K562 (cell line): ENCODE measurements at regions not wholly inside any gene's neighbourhood (a gene's known extent, or its start where the extent isn't known, plus 50 kb on each side); places are given as distances from the start of the nearest gene placed in this dataset.
A peak's percentile ranks its signal among the peaks of the same experiment; 100 is the strongest.

Source experiments
- ATAC-seq: fragments of 200-7000 bp; cut with Tn5 transposase; 3 replicates; pipeline ENCODE4 v1.9.1; 2020; ENCODE audit warnings: moderate library complexity
- BruUV-seq: library from RNA; stranded (reverse); fragments of 400-500 nt; replicated peaks from 2 replicates; lab custom pipeline; 2021; lab: Mats Ljungman, UMichigan
- CTCF ChIA-PET: fragments of 300-600 bp; formaldehyde crosslinking; extraction: SDS; loops from one replicate; lab custom pipeline; 2021; ENCODE audit warnings: low intra/inter-chr PET ratio; lab: Yijun Ruan, JAX
- POLR2A ChIA-PET: fragments of 300-600, 350-650 bp; sonication (Branson Sonifier 250); formaldehyde crosslinking; extraction: SDS; loops from one replicate; lab custom pipeline; 2021; ENCODE audit warnings: antibody characterized with exemption, inconsistent platforms; lab: Yijun Ruan, JAX
- DNase-seq, 4 experiments: peaks; one replicate each; pipeline versions ENCODE4 v3.0.0 to v3.0.0-alpha.2; 2011 to 2018; ENCODE audit warnings: low spot score in 3 of 4, mixed read lengths in 3 of 4; ENCODE audit errors: extremely low read depth in 1 of 4
- FAIRE-seq: peaks from 2 replicates; lab custom pipeline; 2011; peaks lifted over from hg19 to GRCh38; lab: Jason Lieb, UNC
- H2AFZ ChIP-seq: 2 replicates; pipeline ENCODE4 v1.6.0; 2011; ENCODE audit warnings: low read depth, low read length, control low read depth, inconsistent platforms
- H3K27ac ChIP-seq: fragments of 200-600 bp; 3 replicates; pipeline ENCODE4 v1.8.0; 2011; ENCODE audit warnings: low read depth, mild to moderate bottlenecking, control low read depth, inconsistent platforms, low read length, moderate library complexity, mixed read lengths; ENCODE audit errors: extremely low read depth
- H3K27me3 ChIP-seq, 2 experiments: fragments of 300-600 bp in 1 of 2; 2 replicates in 1 of 2; 3 replicates in 1 of 2; pipeline versions ENCODE4 v1.6.0 to v1.8.0; 2011; ENCODE audit warnings: inconsistent platforms in 2 of 2, low read length in 2 of 2, mild to moderate bottlenecking in 1 of 2, mixed read lengths in 1 of 2, moderate library complexity in 1 of 2; ENCODE audit not compliant: control insufficient read depth in 2 of 2, insufficient read depth in 2 of 2
- H3K36me3 ChIP-seq: fragments of 300-600 bp; 3 replicates; pipeline ENCODE4 v1.8.0; 2011; ENCODE audit warnings: mild to moderate bottlenecking, low read length, inconsistent platforms; ENCODE audit not compliant: control insufficient read depth, insufficient read depth
- H3K4me1 ChIP-seq, 2 experiments: fragments of 200-600 bp in 1 of 2; replicated peaks in 1 of 2; 2 replicates in 1 of 2; 3 replicates in 1 of 2; pipeline versions ENCODE4 v1.5.1 to v1.8.0; 2011; ENCODE audit warnings: inconsistent platforms in 2 of 2, low read length in 2 of 2, mild to moderate bottlenecking in 1 of 2, mixed read lengths in 1 of 2, moderate library complexity in 1 of 2; ENCODE audit not compliant: control insufficient read depth in 2 of 2, insufficient read depth in 2 of 2
- H3K4me2 ChIP-seq: 2 replicates; pipeline ENCODE4 v1.6.1; 2011; ENCODE audit warnings: low read length, control low read depth, inconsistent platforms, mixed read lengths; ENCODE audit not compliant: insufficient read depth
- H3K4me3 ChIP-seq: fragments of 200-600 bp; sonication (generic), shearing (Covaris generic); 2 replicates; pipeline ENCODE4 v1.5.1; 2016; ENCODE audit warnings: control low read depth, inconsistent platforms
- H3K79me2 ChIP-seq: fragments of 200-600 bp; 3 replicates; pipeline ENCODE4 v1.8.0; 2011; ENCODE audit warnings: low read length, inconsistent platforms; ENCODE audit not compliant: control insufficient read depth, insufficient read depth
- H3K9ac ChIP-seq, 2 experiments: 2 replicates each; pipeline versions ENCODE4 v1.6.0 to v1.6.1; 2011; ENCODE audit warnings: low read depth in 2 of 2, low read length in 2 of 2, control low read depth in 1 of 2, inconsistent platforms in 1 of 2, mild to moderate bottlenecking in 1 of 2, mixed read lengths in 1 of 2; ENCODE audit not compliant: insufficient read depth in 1 of 2
- H3K9me1 ChIP-seq: one replicate; pipeline ENCODE4 v1.6.0; 2011; ENCODE audit warnings: inconsistent platforms, mild to moderate bottlenecking, low read length, moderate library complexity; ENCODE audit not compliant: control insufficient read depth, insufficient read depth
- H3K9me3 ChIP-seq: replicated peaks from 2 replicates; pipeline ENCODE4 v1.5.1; 2011; ENCODE audit warnings: low read depth, low read length, inconsistent platforms; ENCODE audit not compliant: control insufficient read depth, insufficient read depth
- H4K20me1 ChIP-seq: replicated peaks from 2 replicates; pipeline ENCODE4 v1.6.1; 2011; ENCODE audit warnings: low read length, inconsistent platforms, mixed read lengths; ENCODE audit not compliant: control insufficient read depth, insufficient read depth
- BRCA1 ChIP-seq, 2 experiments: fragments of 450-650 bp in 1 of 2; sonication (generic) in 1 of 2; formaldehyde crosslinking in 1 of 2; IDR thresholded peaks; 2 replicates each; pipeline versions ENCODE4 v1.5.0 to v1.6.1; 2017 to 2020; ENCODE audit warnings: mild to moderate bottlenecking in 1 of 2, missing genetic modification reagents in 1 of 2
- CBX1 ChIP-seq: sonication (generic); IDR thresholded peaks from 2 replicates; pipeline ENCODE4 v1.6.1; 2016; ENCODE audit warnings: antibody characterized with exemption, low read depth, mild to moderate bottlenecking
- FOXP1 ChIP-seq: sonication (generic); formaldehyde crosslinking; IDR thresholded peaks from 2 replicates; pipeline ENCODE4 v1.8.0; 2022; ENCODE audit warnings: mild to moderate bottlenecking, missing genetic modification reagents
- KAT8 ChIP-seq: fragments of 450-650 bp; IDR thresholded peaks from 2 replicates; pipeline ENCODE4 v1.6.1; 2016; ENCODE audit warnings: low read depth, mild to moderate bottlenecking
- PCBP2 ChIP-seq: fragments of 200-400 bp; formaldehyde crosslinking; IDR thresholded peaks from 2 replicates; pipeline ENCODE4 v1.6.1; 2018; ENCODE audit warnings: low read length, low read depth, mild to moderate bottlenecking, moderate library complexity; ENCODE audit not compliant: poor library complexity, severe bottlenecking
- RAD21 ChIP-seq, 2 experiments: fragments of 250-450 bp in 1 of 2; fragments of 450-650 bp in 1 of 2; sonication (Bioruptor Pico) in 1 of 2; formaldehyde crosslinking in 1 of 2; IDR thresholded peaks in 1 of 2; conservative IDR thresholded peaks in 1 of 2; 2 replicates each; pipeline versions ENCODE4 v1.4.0 to v1.8.0; 2020 to 2022; ENCODE audit warnings: mild to moderate bottlenecking in 2 of 2, moderate library complexity in 1 of 2
- RBM17 ChIP-seq: fragments of 200-400 bp; formaldehyde crosslinking; IDR thresholded peaks from 2 replicates; pipeline ENCODE4 v1.6.1; 2017; ENCODE audit warnings: low read depth, mild to moderate bottlenecking, low read length, borderline replicate concordance
- ZNF408 ChIP-seq: fragments of 250-450 bp; sonication (Bioruptor Pico); IDR thresholded peaks from 2 replicates; pipeline ENCODE4 v1.4.0; 2020; ENCODE audit warnings: low read depth, mild to moderate bottlenecking, moderate library complexity
- ZNF551 ChIP-seq: fragments of 250-450 bp; sonication (Bioruptor Pico); IDR thresholded peaks from 2 replicates; pipeline ENCODE4 v1.5.0; 2021; ENCODE audit warnings: mild to moderate bottlenecking, moderate library complexity
- ZNF668 ChIP-seq: fragments of 250-450 bp; sonication (Bioruptor Pico); IDR thresholded peaks from 2 replicates; pipeline ENCODE4 v1.8.0; 2022; ENCODE audit warnings: mild to moderate bottlenecking, inconsistent platforms
- WGBS: fragments of 100-300 bp; shearing (Covaris generic); methylation state at CpG from one replicate; pipeline ENCODE4 v1.1.6; 2016; ENCODE audit warnings: low coverage, mixed read lengths; ENCODE audit not compliant: insufficient coverage; ENCODE audit errors: missing lambda C conversion rate; 5-methylcytosine and 5-hydroxymethylcytosine counted together
- in situ Hi-C: fragments of 300-500 bp; cut with MboI; formaldehyde crosslinking; loops from 4 replicates; pipeline ENCODE4 v1.15.0; 2018; ENCODE audit warnings: inconsistent platforms, mixed read lengths
- intact Hi-C: fragments of 100-400 bp; cut with micrococcal nuclease; formaldehyde crosslinking; loops from 2 replicates; pipeline ENCODE4 v1.14.2; 2022
- TF ChIP-seq, protein P1 (sequence below): fragments of 450-650 bp; formaldehyde crosslinking; IDR thresholded peaks from 2 replicates; pipeline ENCODE4 v1.4.0; 2020; ENCODE audit warnings: mild to moderate bottlenecking, moderate library complexity
- TF ChIP-seq, protein P2 (sequence below): fragments of 200-800 bp; sonication (Bioruptor generic); IDR thresholded peaks from 2 replicates; pipeline ENCODE4 v1.6.1; 2016; ENCODE audit warnings: missing genetic modification characterization, missing compliant biosample characterization

DNA sequence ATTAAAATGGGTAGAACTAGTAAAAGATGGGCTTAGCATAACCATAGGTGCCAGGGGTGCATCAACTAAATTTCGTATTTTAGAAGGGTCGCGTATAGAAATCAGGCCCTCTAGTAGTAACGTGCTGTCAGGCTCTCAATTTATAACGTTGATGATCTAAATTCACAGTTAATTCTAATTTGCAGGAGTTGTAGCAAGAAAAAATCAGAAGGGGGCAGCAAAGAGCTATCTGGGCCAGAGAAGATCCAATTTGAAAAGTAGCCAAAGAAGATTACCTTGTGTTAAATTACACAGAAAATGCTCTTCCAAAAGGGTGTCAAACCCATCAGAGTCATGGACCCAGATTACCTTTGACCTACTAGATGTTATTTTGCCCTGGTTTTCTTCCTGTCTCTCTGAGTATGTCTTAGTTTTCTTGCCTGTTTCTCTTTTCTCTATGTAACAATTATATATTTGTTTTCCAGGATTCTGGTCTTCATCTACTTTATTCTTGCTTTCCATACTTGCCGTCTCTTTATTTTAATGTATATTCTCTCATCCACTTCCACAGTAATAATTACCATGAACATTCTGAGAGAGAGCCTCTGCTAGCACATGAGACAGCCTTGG lies 1030.9 kb downstream of the AMY1C start:
- Histone ChIP-seq H3K9me3 (no peaks in the 10 kb centered on the region), H2AFZ (no peak overlapping the region), H3K36me3 (no peaks in the 10 kb centered on the region), H4K20me1 (no peaks in the 10 kb centered on the region), H3K79me2 (no peaks in the 10 kb centered on the region), H3K4me3 (no peak overlapping the region), H3K4me2 (no peak overlapping the region), H3K27ac (no peak overlapping the region), H3K9me1 (no peaks in the 10 kb centered on the region), H3K9ac (no peak overlapping the region), H3K4me1 (no peaks in the 10 kb centered on the region), H3K27me3 (no peaks in the 10 kb centered on the region)
- BruUV-seq, result no TSS peak
- 0% methylated on average over 6 of the region's 6 CpGs for WGBS
- in situ Hi-C loops, result no loop called here
- no peak for FAIRE-seq
- ChIA-PET CTCF (no interaction called here), POLR2A (no interaction called here)
- DNase-seq, result peak; percentile 14 to 29 (median 20)
- no peak for ATAC-seq
- intact Hi-C loops, result loop anchor here (5.0 kb wide), 1 partner anchor 1012 kb away; no protein-coding TSS in a partner anchor
- TF ChIP-seq ZNF408 (CRISPR knock-in tag), result no peak
- no peak for TF ChIP-seq PCBP2
- peak; percentile 49 to 67; a peak in 3 of 4 replicates for TF ChIP-seq RAD21 (CRISPR knock-in tag; conservative IDR thresholded peaks at IDR 0.05 in 1 of 2, IDR thresholded peaks at IDR 0.05 in 1 of 2)
- TF ChIP-seq CBX1, result no peak
- TF ChIP-seq ZNF668 (CRISPR knock-in tag), result no peak
- no peak for TF ChIP-seq RBM17
- no peak for TF ChIP-seq BRCA1 (IDR thresholded peaks at IDR 0.05)
- no peak for TF ChIP-seq BRCA1 (CRISPR knock-in tag; IDR thresholded peaks at IDR 0.05)
- TF ChIP-seq, protein P1, sequence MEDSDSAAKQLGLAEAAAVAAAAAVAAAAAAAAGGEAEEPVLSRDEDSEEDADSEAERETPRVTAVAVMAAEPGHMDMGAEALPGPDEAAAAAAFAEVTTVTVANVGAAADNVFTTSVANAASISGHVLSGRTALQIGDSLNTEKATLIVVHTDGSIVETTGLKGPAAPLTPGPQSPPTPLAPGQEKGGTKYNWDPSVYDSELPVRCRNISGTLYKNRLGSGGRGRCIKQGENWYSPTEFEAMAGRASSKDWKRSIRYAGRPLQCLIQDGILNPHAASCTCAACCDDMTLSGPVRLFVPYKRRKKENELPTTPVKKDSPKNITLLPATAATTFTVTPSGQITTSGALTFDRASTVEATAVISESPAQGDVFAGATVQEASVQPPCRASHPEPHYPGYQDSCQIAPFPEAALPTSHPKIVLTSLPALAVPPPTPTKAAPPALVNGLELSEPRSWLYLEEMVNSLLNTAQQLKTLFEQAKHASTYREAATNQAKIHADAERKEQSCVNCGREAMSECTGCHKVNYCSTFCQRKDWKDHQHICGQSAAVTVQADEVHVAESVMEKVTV (CRISPR knock-in tag), result peak; percentile 40; the same call in 1 of the 2 replicates
- no peak for TF ChIP-seq KAT8
- TF ChIP-seq, protein P2, sequence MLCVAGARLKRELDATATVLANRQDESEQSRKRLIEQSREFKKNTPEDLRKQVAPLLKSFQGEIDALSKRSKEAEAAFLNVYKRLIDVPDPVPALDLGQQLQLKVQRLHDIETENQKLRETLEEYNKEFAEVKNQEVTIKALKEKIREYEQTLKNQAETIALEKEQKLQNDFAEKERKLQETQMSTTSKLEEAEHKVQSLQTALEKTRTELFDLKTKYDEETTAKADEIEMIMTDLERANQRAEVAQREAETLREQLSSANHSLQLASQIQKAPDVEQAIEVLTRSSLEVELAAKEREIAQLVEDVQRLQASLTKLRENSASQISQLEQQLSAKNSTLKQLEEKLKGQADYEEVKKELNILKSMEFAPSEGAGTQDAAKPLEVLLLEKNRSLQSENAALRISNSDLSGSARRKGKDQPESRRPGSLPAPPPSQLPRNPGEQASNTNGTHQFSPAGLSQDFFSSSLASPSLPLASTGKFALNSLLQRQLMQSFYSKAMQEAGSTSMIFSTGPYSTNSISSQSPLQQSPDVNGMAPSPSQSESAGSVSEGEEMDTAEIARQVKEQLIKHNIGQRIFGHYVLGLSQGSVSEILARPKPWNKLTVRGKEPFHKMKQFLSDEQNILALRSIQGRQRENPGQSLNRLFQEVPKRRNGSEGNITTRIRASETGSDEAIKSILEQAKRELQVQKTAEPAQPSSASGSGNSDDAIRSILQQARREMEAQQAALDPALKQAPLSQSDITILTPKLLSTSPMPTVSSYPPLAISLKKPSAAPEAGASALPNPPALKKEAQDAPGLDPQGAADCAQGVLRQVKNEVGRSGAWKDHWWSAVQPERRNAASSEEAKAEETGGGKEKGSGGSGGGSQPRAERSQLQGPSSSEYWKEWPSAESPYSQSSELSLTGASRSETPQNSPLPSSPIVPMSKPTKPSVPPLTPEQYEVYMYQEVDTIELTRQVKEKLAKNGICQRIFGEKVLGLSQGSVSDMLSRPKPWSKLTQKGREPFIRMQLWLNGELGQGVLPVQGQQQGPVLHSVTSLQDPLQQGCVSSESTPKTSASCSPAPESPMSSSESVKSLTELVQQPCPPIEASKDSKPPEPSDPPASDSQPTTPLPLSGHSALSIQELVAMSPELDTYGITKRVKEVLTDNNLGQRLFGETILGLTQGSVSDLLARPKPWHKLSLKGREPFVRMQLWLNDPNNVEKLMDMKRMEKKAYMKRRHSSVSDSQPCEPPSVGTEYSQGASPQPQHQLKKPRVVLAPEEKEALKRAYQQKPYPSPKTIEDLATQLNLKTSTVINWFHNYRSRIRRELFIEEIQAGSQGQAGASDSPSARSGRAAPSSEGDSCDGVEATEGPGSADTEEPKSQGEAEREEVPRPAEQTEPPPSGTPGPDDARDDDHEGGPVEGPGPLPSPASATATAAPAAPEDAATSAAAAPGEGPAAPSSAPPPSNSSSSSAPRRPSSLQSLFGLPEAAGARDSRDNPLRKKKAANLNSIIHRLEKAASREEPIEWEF, result no peak
- TF ChIP-seq FOXP1, result no peak
- no peak for TF ChIP-seq ZNF551
